Fibroblast of peridontal ligament (primary cell): ENCODE measurements at regions not wholly inside any gene's neighbourhood (a gene's known extent, or its start where the extent isn't known, plus 50 kb on each side); places are given as distances from the start of the nearest gene placed in this dataset.
"Not testable (repeated sequence)": the region's sequence is repeated elsewhere in the genome, so short reads cannot be mapped to it uniquely, and the experiment has no call there.

Experiments used
- DNase-seq: peaks from one replicate; pipeline ENCODE4 v3.0.0-alpha.2; 2010; ENCODE audit errors: extremely low read depth

DNA sequence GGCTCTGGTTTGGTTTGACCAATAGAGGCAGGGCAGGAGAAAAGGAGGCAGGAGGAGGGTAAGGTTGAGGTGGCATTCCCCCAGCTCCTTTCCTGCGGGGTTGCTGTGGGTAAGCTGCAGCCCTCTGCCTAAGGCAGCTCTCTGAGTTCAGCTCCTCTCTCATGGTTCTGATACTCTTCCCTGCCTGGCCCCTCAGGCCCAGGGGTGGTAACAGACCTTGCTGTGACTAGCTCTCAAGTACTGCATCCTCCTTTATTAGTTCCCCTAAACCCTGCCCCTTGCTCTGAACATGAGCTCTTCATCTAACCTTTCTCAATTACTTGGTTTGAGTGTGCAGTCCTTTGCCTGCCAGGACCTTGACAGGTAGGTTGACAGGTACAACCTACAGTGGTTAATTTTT lies 205.5 kb downstream of the SLC4A3 start:
- no peak for DNase-seq

DNA sequence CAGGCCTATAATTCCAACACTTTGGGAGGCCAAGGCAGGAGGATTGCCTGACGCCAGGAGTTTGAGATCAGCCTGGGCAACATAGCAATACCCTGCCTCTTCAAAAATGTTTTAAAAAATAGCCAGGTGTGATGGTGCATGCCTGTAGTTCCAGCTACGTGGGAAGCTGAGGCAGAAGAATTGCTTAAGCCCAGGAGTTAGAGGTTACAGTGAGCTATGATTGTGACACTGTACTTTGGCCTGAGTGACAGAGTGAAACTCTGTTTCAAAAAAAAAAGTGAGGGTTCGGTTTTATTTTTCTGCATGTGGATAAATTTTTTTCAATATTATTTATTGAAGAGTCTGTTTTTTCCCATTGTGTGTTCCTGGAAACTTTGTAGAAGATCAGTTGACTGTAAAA lies 208.1 kb downstream of the SLC4A3 start:
- DNase-seq, result no peak

DNA sequence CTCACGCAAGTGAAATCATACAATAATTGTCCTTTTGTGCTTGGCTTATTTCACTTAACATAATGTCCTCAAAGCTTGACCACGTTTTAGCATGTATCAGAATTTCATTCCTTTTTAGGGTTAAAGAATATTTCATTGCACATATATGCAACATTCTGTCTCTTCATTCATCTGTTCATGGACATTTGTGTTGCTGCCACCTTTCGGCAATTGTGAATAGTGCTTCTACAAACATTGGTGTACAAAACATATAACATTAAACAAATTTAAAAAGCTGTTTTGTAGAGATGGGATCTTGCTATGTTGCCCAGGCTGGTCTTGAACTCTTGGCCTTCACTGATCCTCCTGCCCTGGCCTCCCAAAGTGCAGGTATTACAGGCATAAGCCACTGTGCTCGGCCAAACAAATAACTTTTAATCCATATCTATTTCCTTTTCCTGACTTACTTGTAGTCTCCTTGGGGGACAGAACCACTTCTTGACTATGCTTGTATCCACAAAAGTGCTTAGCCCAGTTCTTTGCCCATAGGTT lies 209.3 kb downstream of the SLC4A3 start:
- DNase-seq, result peak; percentile 21

DNA sequence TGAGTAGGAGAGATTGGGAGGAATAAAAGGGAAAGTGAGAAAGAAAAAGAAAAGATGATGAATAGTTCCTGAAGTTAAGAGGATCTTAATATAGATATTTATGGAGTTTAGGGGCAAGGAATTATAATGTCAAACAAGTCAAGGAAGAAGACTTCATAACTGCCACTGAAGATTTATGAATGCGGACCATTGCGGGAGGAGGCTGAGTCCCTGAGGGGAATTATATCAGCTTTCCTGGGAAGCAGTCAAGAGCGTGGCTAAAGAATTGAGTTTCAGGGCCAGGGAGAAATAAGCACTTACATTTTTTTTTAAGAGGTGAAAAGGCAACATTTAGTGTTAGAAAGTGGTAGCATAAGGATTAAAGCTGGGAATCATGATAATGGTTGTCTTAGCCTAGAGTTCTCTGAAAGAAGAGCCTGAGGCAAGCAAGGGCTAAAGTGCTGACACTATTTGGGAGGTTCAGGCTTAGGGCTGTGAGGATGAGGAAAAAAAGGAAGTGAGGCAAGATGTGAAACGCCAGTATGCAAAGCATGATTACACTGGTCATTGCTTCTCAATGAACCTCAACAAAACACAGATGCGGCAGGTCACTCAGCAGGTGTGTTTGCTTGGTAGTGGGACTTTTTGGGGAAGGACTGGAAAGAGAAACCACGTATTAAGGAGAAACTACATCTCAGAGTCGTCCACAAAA lies 217.1 kb downstream of the SLC4A3 start:
- no peak for DNase-seq

DNA sequence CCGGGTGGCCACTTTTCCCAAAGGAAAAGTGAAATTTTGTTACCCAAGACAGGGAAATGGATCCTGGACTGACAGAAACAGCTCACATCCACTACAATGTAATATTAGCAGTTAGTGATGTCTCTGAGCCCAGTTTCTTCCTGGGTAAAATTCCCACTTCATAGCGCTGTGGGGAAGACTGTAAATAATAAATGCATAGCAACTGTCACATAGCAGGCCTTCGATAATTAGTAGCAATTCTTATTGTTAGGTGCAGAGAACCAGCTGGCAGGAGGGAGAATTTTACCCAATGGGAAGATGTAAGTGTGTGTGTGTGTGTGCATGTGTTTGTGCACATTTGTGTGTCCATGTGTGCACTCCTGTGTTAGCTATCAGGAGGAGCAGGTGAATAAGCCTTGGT lies 221.5 kb downstream of the SLC4A3 start:
- DNase-seq, result no peak

DNA sequence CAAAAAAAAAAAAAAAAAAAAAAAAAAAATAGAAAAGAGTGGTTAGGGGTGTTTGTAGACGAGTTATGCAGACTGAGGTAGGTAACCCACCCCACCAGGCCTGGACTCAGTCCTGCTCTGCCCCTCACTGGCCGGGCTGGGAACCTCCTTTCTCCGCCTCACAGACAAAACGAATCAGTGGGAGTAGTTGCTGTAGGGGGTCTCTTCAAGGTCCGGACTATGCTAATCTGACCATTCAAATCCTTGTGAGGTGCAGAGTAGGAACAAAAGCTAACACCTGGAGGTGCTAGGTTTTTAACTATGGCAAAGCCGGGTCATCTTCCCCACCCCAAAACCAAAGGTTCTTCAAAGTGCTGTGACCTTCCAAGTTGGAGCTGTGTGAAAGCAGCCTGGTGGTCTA lies 223.7 kb downstream of the SLC4A3 start:
- no peak for DNase-seq

DNA sequence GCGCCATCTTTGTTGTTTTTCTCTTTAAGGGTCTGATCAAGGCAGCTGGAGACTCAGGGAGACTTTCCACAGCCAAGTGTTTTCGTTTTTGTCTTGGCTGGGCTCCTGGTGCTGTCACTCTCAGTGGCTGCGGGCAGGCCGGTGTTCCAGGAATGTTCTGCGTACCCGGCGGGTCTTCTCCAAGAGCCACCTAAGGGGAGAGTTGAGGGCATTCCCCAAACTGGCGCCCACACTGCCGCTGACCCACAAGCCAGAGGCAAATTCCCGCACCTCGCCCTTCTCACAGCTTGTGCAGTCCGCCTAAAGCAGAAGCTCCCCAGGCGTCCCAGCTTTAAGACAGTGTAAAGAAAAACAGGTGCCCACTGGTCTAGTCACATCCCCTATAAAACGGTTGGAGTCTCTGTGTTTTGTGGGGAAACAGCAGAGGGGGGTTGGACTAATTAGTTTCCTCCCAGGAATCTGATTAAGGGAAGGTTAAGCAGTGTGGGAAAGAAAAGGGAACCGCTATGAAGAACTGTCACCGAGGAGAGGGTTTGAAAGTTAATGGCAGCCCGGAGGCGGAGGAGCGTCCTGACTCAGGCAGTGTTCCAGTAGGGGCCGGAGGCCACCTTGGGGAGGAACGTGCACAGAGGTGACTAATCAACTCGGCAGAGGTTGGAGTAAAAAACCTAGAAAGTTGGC lies 224.5 kb downstream of the SLC4A3 start:
- no peak for DNase-seq

DNA sequence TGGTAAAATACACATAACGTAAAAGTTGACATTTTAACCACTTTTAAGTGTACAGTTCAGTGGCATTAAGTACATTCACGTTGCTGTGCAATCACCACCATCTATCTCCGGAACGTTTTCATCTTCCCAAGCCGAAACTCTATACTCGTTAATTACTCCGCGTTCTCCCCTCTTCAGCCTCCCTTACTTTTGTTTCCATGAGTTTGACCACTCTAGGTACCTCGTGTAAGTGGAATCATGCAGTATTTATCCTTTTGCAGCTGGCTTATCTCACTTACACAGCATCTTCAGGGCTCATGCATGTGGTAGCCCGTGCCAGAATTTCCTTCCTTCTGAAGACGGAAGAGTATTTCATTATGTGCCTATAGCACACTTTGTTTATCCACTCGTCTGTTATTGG lies 225.2 kb downstream of the SLC4A3 start:
- DNase-seq, result no peak

DNA sequence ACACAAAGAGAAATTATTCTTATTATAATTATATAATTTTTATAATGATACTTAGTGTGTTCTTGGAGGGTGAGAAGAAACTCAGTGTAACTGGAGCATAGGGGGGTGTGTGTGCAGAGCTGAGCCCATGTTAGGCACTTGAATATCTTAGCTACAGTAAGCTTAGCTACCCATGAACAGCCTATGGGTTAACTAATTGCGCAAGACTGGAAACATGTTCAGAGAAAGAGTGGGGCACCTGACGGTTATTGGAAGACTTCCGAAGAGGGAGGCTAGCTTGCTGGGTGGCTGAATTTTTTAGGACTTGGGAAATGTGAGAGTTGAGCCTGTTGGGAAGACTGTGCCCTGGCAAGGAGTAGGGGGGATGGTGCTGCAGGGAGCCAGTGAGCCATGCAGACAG lies 229.2 kb downstream of the SLC4A3 start:
- no peak for DNase-seq

DNA sequence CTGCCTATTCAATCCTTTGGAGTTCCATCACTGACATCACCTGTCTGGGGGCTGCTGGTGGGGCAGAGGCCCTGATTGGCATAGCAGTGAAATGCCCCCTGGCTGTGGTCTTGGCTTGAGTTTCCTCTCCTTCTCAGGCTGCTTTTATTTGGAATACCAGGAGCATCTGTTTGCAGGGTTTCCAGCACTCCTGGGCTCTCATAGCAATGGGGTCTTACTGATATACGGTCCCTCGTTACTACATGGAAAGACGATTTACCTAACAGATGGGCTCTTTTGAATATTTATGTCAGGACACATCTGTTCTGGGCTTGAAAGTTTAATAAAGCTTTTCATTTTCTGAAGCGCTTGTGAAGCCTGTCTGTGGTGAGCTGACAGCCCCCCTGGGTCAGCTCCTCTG lies 230.3 kb downstream of the SLC4A3 start:
- no peak for DNase-seq

DNA sequence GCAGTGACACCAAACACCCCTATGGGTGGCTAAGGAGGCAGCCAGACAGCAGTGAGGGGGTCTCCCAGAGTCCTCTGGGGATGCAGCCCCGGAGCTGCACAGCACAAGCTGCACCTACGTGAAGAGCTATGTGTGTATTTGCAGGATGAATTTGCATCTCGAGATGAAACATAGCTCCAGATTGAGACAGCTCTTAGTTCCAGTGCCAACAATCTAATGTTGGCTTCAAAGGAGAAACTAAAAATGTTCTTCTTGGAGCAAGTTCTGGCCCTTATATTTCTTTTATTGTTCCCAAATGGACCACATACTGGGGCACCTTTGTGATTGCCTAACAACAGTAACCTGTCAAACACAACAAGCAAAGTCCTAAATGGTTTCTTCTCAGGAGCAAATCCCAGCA lies 233.9 kb downstream of the SLC4A3 start:
- no peak for DNase-seq

DNA sequence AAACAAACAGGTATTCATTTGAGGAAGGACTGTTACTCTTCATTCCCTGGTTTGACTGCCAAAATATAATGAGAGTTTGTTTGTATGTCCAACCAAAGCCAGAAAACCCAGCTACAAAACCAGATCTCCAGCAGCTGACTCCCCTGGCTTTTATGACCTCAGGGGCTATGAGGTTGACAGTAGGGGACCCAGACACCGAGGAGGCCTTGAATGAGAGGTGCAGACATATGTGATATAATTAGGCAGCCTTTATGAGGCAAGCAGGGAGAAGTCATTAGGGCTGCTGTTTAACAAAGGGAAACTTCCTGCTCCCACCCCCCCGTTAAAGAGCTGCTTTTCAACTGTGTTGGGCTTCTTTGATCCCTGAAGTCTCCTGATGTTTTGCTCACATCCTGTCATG lies 236.7 kb downstream of the SLC4A3 start:
- DNase-seq, result no peak

DNA sequence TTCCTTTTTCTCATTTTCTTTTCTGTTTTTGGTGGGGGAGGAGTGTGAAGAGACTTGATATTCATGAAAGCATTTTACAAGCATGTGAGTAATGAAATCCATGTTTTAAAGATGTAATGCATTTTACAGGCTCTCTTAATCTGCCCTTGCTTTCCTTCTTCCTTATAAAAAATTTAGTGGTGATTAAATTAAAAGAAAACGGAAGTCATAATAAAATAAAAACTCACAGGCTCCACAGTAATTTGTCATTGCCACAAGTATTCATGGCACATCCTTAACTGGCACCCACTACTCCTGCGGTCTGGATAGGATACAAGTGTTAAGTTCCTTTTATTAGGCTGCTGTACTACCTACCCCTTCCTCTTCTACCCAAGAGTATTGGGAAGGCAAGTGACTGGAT lies 241.2 kb downstream of the SLC4A3 start:
- no peak for DNase-seq

DNA sequence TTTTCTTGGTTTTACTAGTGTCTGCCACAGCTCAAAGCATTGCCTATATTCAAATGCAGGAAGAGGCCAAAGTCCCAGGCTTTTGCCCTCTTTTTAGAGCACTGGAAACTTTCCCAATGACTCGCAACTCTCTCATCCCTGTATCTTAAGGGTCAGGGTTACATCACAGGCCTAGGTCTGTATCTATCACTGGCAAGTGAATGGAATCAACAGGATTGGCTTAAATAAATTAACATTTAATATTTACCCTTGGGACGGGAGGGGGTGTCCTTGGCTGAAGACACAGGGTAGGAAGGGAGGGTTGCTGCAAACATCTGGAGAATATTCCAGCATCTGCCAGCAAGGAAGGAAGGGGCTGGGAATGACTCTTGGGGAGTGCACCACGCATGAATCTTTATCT lies 242.6 kb downstream of the SLC4A3 start:
- DNase-seq, result no peak

DNA sequence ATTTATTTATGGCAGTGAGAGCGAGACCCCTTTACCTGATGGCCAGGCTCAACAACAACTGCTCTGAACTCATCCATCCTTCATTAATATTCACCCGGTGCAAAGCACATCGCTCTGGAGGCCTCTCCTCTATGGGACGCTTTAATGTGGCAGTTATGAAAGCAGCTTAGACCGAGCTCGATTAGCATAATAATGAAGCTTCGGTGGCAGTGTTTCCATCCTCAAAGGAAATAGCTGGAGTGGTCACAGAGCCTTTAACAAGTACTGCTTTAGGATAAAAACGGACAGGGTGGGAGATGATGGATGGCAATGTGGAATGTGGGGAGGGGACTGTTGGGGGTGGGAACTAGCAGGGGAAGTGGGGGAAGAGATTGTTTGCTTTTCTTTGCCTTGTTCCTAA lies 243.9 kb downstream of the SLC4A3 start:
- DNase-seq, result no peak

DNA sequence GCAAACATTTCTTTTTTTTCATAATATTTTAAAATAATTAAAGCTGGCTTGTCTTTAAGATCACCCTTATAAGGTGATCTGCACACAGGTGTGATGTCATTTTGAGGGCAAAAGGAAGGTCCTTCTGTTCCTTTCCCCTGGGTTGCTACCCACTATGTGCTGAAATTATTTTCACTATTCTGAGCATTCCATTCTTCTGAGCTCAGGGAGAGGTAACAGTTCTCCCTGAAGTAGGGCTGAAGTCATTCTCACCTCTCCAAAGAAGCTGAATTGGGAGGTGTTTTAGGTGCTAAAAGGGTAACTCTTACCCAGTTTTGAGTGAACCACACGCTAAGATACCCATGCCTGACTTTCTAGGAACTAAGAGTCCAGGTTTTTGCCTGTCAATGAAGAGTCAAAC lies 247.6 kb downstream of the SLC4A3 start:
- DNase-seq, result no peak

DNA sequence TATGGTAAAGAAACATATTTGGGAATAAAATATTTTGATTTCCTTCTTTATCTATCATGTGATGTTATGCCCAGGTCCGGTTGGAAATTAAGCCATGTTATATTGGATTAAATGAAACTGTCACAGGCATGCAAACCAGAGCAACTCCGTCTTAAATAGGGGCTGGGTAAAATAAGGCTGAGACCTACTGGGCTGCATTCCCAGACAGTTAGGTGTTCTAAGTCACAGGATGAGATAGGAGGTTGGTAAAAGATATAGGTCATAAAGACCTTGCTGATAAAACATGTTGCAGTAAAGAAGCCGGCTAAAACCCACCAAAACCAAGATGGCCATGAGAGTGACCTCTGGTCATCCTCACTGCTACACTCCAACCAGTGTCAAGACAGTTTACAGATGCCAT lies 248.6 kb downstream of the SLC4A3 start:
- DNase-seq, result not testable (repeated sequence)

DNA sequence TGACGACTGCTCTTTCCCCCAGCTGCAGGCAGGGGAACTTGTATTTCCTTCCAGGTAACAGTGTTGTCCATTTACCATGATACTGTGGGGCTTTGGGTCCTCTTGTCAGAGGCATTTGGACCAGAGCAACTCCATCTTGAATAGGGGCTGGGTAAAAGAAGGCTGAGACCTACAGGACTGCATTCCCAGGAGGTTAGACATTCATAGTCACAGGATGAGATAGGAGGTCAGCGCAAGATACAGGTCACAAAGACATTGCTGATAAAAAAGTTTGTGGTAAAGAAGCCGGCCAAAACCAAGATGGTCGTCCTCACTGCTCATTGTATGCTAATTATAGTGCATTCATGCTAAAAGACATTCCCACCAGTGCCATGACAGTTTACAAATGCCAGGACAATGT lies 249.5 kb downstream of the SLC4A3 start:
- no peak for DNase-seq

DNA sequence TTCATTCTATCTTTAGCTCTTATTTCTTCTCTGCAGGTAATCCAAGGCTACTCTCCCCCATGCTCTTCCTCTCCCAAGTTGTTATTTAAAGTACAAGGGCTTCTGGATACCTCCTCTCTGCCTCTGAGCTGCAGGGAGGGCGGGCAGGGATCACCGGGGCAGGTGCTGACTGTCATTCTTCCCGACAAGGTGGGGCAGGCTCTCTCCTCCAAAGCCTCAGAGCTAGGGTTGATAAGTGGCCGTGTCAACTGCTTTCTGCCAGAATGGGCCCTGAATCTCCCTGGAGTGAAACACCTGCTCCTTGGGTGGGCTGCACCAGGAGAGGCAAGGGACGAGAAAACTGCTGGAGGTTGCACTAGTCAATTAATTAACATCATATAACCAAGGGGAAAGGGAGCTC lies 250.3 kb downstream of the SLC4A3 start:
- no peak for DNase-seq

DNA sequence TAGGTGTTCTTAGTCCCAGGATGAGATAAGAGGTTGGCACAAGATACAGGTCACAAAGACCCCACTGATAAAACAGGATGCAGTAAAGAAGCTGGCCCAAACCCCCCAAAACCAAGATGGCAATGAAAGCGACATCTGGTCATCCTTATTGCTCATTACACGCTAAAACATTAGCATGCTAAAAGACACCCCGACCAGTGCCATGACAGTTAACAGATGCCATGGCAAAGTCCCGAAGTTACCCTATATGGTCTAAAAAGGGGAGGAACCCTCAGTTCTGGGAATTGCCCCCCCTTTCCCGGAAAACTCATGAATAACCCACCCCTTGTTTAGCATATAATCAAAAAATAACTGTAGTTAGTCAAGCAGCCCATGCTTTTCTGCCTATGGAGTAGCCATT lies 251.1 kb downstream of the SLC4A3 start:
- no peak for DNase-seq

DNA sequence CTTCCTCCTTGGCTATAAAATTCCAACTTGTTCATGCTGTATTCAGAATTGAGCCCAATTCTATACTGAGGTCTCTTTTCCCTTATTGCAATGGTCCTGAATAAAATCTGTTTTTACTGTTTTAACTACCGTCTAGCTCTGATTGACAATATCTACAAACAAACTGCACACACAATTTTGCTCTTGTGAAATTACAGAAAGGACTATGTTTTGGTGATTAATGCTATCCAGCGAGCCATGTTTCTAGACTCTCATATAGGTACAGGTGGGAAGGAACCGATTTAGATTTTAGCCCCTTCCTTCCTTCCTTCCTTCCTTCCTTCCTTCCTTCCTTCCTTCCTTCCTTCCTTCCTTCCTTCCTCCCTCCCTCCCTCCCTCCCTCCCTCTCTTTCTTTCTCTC lies 254.4 kb downstream of the SLC4A3 start:
- DNase-seq, result no peak

DNA sequence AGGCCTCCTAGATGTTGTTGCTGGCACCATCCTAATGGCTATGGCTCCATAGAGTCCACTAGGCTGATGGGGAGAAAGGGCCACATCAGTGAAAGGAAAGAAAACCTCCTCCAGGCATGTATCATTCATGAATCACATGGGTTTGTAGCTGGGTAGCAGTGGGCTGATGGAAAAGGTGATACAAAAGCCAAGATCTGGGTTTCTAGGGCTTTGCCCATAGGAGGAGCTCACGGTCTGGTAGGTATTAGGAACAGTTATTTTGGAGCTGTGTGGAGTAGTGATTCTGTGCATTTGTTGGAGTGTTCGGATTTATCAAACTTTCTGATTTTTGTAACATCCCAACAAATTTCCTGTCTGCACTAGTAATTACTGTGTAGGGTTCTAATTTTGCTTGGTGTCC lies 259.2 kb downstream of the SLC4A3 start:
- DNase-seq, result no peak

DNA sequence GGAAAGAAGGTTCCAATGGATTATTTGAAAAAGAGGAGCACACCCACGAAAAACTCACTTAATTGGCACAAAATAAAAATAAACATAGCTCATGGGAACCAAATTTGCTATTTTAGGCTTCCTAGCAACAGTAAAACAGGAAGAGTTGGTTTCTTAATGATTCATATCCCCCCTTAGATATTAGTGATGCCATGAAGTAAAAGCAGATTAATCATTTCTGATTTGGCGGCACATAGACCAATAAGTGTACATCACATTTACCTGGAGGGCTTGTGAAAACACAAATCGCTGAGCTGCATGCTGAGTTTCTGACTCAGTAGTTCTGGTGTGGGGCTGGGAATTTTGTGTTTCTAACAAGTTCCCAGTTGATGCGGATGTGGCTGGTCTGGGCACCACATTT lies 260.4 kb downstream of the SLC4A3 start:
- DNase-seq, result no peak

DNA sequence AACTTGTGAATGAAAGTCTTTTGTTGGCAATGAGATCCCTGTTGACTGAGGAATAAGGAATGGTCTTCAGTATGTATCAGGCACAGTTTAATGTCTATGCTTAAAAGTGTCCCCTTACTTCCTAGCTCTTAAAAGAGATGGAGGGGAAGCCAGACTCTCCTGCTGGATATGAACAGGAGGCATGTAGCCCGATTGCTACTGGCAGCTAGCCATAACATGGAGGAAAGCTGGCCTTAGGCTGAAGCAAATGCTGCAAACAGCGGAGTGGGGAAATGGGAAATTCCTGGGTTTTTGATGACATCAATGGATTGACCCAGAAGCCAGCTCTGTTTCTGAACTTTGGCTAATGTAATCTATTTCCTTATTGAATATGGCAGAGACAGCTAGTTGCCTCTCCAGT lies 266.1 kb downstream of the SLC4A3 start:
- DNase-seq, result no peak
